ENCODE measurements at regions not wholly inside any gene's neighbourhood (a gene's known extent, or its start where the extent isn't known, plus 50 kb on each side); places are given as distances from the start of the nearest gene placed in this dataset.

DNA sequence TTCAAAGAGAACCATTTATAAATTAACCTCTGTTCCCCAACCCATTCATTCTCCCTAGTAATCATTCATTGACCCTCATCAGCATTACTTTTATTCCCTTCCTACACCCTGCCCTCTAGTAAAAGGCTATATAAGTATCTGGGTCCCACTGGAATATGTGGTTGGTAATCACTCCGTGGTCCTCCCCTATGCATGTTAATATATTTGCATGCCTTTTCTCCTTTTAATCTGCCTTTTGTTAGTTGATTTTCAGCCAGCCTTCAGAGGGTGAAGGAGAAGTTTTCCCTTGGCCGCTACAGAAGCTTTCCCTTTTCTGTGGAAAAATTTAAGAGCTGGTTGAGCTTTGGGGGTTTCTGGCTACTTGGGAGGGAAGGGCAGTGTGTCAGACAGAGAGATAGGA lies 585.6 kb downstream of the UTRN start:
- no peaks in the 10 kb centered on the region for H3K27me3 ChIP-seq (ENCODE audit: control insufficient read depth in 4 of 4, insufficient read depth in 4 of 4, low read length in 3 of 4)
- no peak for TF ChIP-seq RAD21 (IDR thresholded peaks at IDR 0.05)
- DNase-seq (ENCODE audit: low spot score): no peak
- no peak overlapping the region for H3K27ac ChIP-seq (ENCODE audit: low read depth in 1 of 2, low read length in 2 of 2)
- no peaks in the 10 kb centered on the region for H3K4me1 ChIP-seq (ENCODE audit: control insufficient read depth in 4 of 4, insufficient read depth in 4 of 4, low read length in 3 of 4)
- no peak overlapping the region for H3K4me3 ChIP-seq (ENCODE audit: low read depth in 1 of 3, low read length in 3 of 3)
- H3K9ac ChIP-seq (ENCODE audit: low read depth in 1 of 2, low read length in 2 of 2): no peak overlapping the region
- H3K9me3 ChIP-seq (ENCODE audit: control insufficient read depth in 4 of 4, low read length in 3 of 4): no peaks in the 10 kb centered on the region
- WGBS: 69% methylated on average over 2 of the region's 2 CpGs
- no peaks in the 10 kb centered on the region for H3K36me3 ChIP-seq (ENCODE audit: control insufficient read depth in 4 of 4, insufficient read depth in 3 of 4, low read depth in 1 of 4, low read length in 3 of 4)

- 80% methylated on average over 1 of the region's 1 CpG for WGBS
- TF ChIP-seq RAD21 (IDR thresholded peaks at IDR 0.05) (no peak), NR2F2 (IDR thresholded peaks at IDR 0.05) (peak; percentile 86)
- no peaks in the 10 kb centered on the region for H3K27me3 ChIP-seq (ENCODE audit: control insufficient read depth in 4 of 4, insufficient read depth in 4 of 4, low read length in 3 of 4)
- no peak overlapping the region for H3K4me3 ChIP-seq (ENCODE audit: low read depth in 1 of 3, low read length in 3 of 3)
- H3K27ac ChIP-seq (ENCODE audit: low read depth in 1 of 2, low read length in 2 of 2): no peak overlapping the region
- DNase-seq (ENCODE audit: low spot score): no peak
- no peaks in the 10 kb centered on the region for H3K36me3 ChIP-seq (ENCODE audit: control insufficient read depth in 4 of 4, insufficient read depth in 3 of 4, low read depth in 1 of 4, low read length in 3 of 4)
- no peak overlapping the region for H3K9ac ChIP-seq (ENCODE audit: low read depth in 1 of 2, low read length in 2 of 2)
- H3K9me3 ChIP-seq (ENCODE audit: control insufficient read depth in 4 of 4, low read length in 3 of 4): no peaks in the 10 kb centered on the region
- H3K4me1 ChIP-seq (ENCODE audit: control insufficient read depth in 4 of 4, insufficient read depth in 4 of 4, low read length in 3 of 4): no peaks in the 10 kb centered on the region
Observed at GRCh38 chr6:144873623-144874378, 588.7 kb downstream of the UTRN start.

GRCh38 chr6:144876689-144877088 lies 591.6 kb downstream of the UTRN start:
- Histone ChIP-seq H3K4me1 (ENCODE audit: control insufficient read depth in 4 of 4, insufficient read depth in 4 of 4, low read length in 3 of 4) (no peaks in the 10 kb centered on the region), H3K36me3 (ENCODE audit: control insufficient read depth in 4 of 4, insufficient read depth in 3 of 4, low read depth in 1 of 4, low read length in 3 of 4) (no peaks in the 10 kb centered on the region), H3K9me3 (ENCODE audit: control insufficient read depth in 4 of 4, low read length in 3 of 4) (no peaks in the 10 kb centered on the region), H3K27ac (ENCODE audit: low read depth in 1 of 2, low read length in 2 of 2) (no peak overlapping the region), H3K4me3 (ENCODE audit: low read depth in 1 of 3, low read length in 3 of 3) (no peak overlapping the region), H3K27me3 (ENCODE audit: control insufficient read depth in 4 of 4, insufficient read depth in 4 of 4, low read length in 3 of 4) (no peaks in the 10 kb centered on the region), H3K9ac (ENCODE audit: low read depth in 1 of 2, low read length in 2 of 2) (no peak overlapping the region)
- 94% methylated on average over 2 of the region's 2 CpGs for WGBS
- no peak for DNase-seq (ENCODE audit: low spot score)
- TF ChIP-seq, protein P1, sequence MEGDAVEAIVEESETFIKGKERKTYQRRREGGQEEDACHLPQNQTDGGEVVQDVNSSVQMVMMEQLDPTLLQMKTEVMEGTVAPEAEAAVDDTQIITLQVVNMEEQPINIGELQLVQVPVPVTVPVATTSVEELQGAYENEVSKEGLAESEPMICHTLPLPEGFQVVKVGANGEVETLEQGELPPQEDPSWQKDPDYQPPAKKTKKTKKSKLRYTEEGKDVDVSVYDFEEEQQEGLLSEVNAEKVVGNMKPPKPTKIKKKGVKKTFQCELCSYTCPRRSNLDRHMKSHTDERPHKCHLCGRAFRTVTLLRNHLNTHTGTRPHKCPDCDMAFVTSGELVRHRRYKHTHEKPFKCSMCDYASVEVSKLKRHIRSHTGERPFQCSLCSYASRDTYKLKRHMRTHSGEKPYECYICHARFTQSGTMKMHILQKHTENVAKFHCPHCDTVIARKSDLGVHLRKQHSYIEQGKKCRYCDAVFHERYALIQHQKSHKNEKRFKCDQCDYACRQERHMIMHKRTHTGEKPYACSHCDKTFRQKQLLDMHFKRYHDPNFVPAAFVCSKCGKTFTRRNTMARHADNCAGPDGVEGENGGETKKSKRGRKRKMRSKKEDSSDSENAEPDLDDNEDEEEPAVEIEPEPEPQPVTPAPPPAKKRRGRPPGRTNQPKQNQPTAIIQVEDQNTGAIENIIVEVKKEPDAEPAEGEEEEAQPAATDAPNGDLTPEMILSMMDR (IDR thresholded peaks at IDR 0.05; ENCODE audit: low read depth, low read length, missing input control): no peak
- no peak for TF ChIP-seq HNF4A (conservative IDR thresholded peaks at IDR 0.05)
- no peak for TF ChIP-seq GABPA (IDR thresholded peaks at IDR 0.05 in 1 of 2, conservative IDR thresholded peaks at IDR 0.05 in 1 of 2)
- TF ChIP-seq SP1 (IDR thresholded peaks at IDR 0.05): no peak
- TF ChIP-seq RAD21 (IDR thresholded peaks at IDR 0.05): no peak
- TF ChIP-seq MAX (IDR thresholded peaks at IDR 0.05): no peak
- no peak for TF ChIP-seq ZBTB33 (IDR thresholded peaks at IDR 0.05)
- no peak for TF ChIP-seq TAF1 (conservative IDR thresholded peaks at IDR 0.05)
- TF ChIP-seq FOXA1 (IDR thresholded peaks at IDR 0.05): no peak

All from liver (tissue), 8 donors.